HEK293 (cell line): ENCODE measurements at regions not wholly inside any gene's neighbourhood (a gene's known extent, or its start where the extent isn't known, plus 50 kb on each side); places are given as distances from the start of the nearest gene placed in this dataset.

Experiments
- CTCF ChIA-PET: fragments of 350-600 bp; formaldehyde crosslinking; extraction: SDS; loops from one replicate; lab custom pipeline; 2021; ENCODE audit warnings: antibody characterized with exemption; lab: Yijun Ruan, JAX
- POLR2A ChIA-PET: fragments of 300-600 bp; formaldehyde crosslinking; extraction: SDS; loops from one replicate; lab custom pipeline; 2020; ENCODE audit warnings: antibody characterized with exemption, inconsistent platforms; lab: Yijun Ruan, JAX
- H3K27ac ChIP-seq: fragments of 200-500 bp; sonication (Bioruptor generic); 2 replicates; pipeline ENCODE4 v1.5.1; 2014; ENCODE audit warnings: low read depth, low read length, control low read depth, inconsistent platforms; ENCODE audit errors: extremely low read depth
- H3K36me3 ChIP-seq, 2 experiments: fragments of 200-500 bp in 1 of 2; sonication (Bioruptor generic) in 1 of 2; 1 replicate in 1 of 2; 2 replicates in 1 of 2; pipeline ENCODE4 v1.5.1; 2014 to 2017; ENCODE audit warnings: inconsistent platforms in 2 of 2, low read length in 2 of 2; ENCODE audit not compliant: control insufficient read depth in 2 of 2, insufficient read depth in 1 of 2
- H3K4me1 ChIP-seq: fragments of 200-500 bp; sonication (Bioruptor generic); 2 replicates; pipeline ENCODE4 v1.5.1; 2014; ENCODE audit warnings: mild to moderate bottlenecking, low read length, inconsistent platforms; ENCODE audit not compliant: control insufficient read depth, insufficient read depth
- H3K4me3 ChIP-seq: 2 replicates; pipeline ENCODE4 v1.5.1; 2011; ENCODE audit warnings: low read depth, mild to moderate bottlenecking, control low read depth, low read length, moderate library complexity
- H3K9me3 ChIP-seq: fragments of 200-500 bp; sonication (Bioruptor generic); 2 replicates; pipeline ENCODE4 v1.5.1; 2014; ENCODE audit warnings: low read depth, low read length, inconsistent platforms; ENCODE audit not compliant: control insufficient read depth, insufficient read depth
- BCL11B ChIP-seq: fragments of 450-650 bp; formaldehyde crosslinking; IDR thresholded peaks from 2 replicates; pipeline ENCODE4 v1.5.1; 2016; ENCODE audit warnings: low read depth, missing biosample characterization, missing genetic modification characterization
- FEZF1 ChIP-seq: fragments of 450-650 bp; formaldehyde crosslinking; IDR thresholded peaks from 2 replicates; pipeline ENCODE4 v1.5.1; 2016; ENCODE audit warnings: missing biosample characterization, missing genetic modification characterization
- KLF10 ChIP-seq: fragments of 450-650 bp; IDR thresholded peaks from 2 replicates; pipeline ENCODE4 v1.5.1; 2018; ENCODE audit warnings: missing biosample characterization, mild to moderate bottlenecking, missing genetic modification characterization
- MEIS1 ChIP-seq: sonication (generic); formaldehyde crosslinking; IDR thresholded peaks from 2 replicates; pipeline ENCODE4 v1.8.1; 2022; ENCODE audit warnings: missing genetic modification reagents, mild to moderate bottlenecking, borderline replicate concordance
- PBX3 ChIP-seq: sonication (generic); formaldehyde crosslinking; IDR thresholded peaks from 2 replicates; pipeline ENCODE4 v1.8.1; 2022; ENCODE audit warnings: mild to moderate bottlenecking, moderate library complexity, missing genetic modification reagents
- RBAK ChIP-seq: fragments of 450-650 bp; formaldehyde crosslinking; IDR thresholded peaks from 2 replicates; pipeline ENCODE4 v1.5.1; 2016; ENCODE audit warnings: missing biosample characterization, missing genetic modification characterization
- SETDB1 ChIP-seq: IDR thresholded peaks from one replicate; pipeline ENCODE4 v1.6.1; 2017; ENCODE audit warnings: mild to moderate bottlenecking, low read length, moderate library complexity, mixed read lengths; ENCODE audit not compliant: insufficient read length
- TCF7L2 ChIP-seq: IDR thresholded peaks from 2 replicates; pipeline ENCODE4 v1.6.1; 2011; ENCODE audit warnings: low read depth, mild to moderate bottlenecking, inconsistent platforms, low read length, moderate library complexity, borderline replicate concordance
- YY2 ChIP-seq: fragments of 450-650 bp; formaldehyde crosslinking; IDR thresholded peaks from 2 replicates; pipeline ENCODE4 v1.5.1; 2016; ENCODE audit warnings: missing biosample characterization, missing genetic modification characterization
- ZBTB21 ChIP-seq: fragments of 450-650 bp; formaldehyde crosslinking; IDR thresholded peaks from 2 replicates; pipeline ENCODE4 v1.5.1; 2017; ENCODE audit warnings: missing biosample characterization, missing genetic modification characterization
- ZFP41 ChIP-seq: fragments of 450-650 bp; formaldehyde crosslinking; IDR thresholded peaks from 2 replicates; pipeline ENCODE4 v1.5.1; 2016; ENCODE audit warnings: missing biosample characterization, missing genetic modification characterization, borderline replicate concordance
- ZNF132 ChIP-seq: fragments of 450-650 bp; formaldehyde crosslinking; IDR thresholded peaks from 2 replicates; pipeline ENCODE4 v1.5.1; 2017; ENCODE audit warnings: missing biosample characterization, missing genetic modification characterization, borderline replicate concordance
- ZNF133 ChIP-seq: fragments of 450-650 bp; formaldehyde crosslinking; IDR thresholded peaks from 2 replicates; pipeline ENCODE4 v1.5.1; 2016; ENCODE audit warnings: missing biosample characterization, missing genetic modification characterization
- ZNF146 ChIP-seq: fragments of 450-650 bp; formaldehyde crosslinking; IDR thresholded peaks from 2 replicates; pipeline ENCODE4 v1.5.1; 2016; ENCODE audit warnings: missing biosample characterization, missing genetic modification characterization
- ZNF18 ChIP-seq: fragments of 450-650 bp; formaldehyde crosslinking; IDR thresholded peaks from 2 replicates; pipeline ENCODE4 v1.5.1; 2016; ENCODE audit warnings: missing biosample characterization, missing genetic modification characterization
- ZNF248 ChIP-seq: fragments of 450-650 bp; formaldehyde crosslinking; IDR thresholded peaks from 2 replicates; pipeline ENCODE4 v1.5.1; 2017; ENCODE audit warnings: missing biosample characterization, missing genetic modification characterization
- ZNF266 ChIP-seq: fragments of 450-650 bp; formaldehyde crosslinking; IDR thresholded peaks from 2 replicates; pipeline ENCODE4 v1.5.1; 2016; ENCODE audit warnings: missing biosample characterization, missing genetic modification characterization, low read depth
- ZNF366 ChIP-seq: fragments of 450-650 bp; formaldehyde crosslinking; conservative IDR thresholded peaks from 2 replicates; pipeline ENCODE4 v1.5.1; 2016; ENCODE audit warnings: missing biosample characterization, missing genetic modification characterization
- ZNF426 ChIP-seq: fragments of 450-650 bp; formaldehyde crosslinking; IDR thresholded peaks from 2 replicates; pipeline ENCODE4 v1.5.1; 2017; ENCODE audit warnings: missing biosample characterization, missing genetic modification characterization, mild to moderate bottlenecking, inconsistent platforms, moderate library complexity
- ZNF530 ChIP-seq: fragments of 450-650 bp; formaldehyde crosslinking; IDR thresholded peaks from 2 replicates; pipeline ENCODE4 v1.5.1; 2016; ENCODE audit warnings: low read depth, missing biosample characterization, missing genetic modification characterization
- ZNF544 ChIP-seq: fragments of 450-650 bp; formaldehyde crosslinking; IDR thresholded peaks from 2 replicates; pipeline ENCODE4 v1.5.0; 2017; ENCODE audit warnings: missing biosample characterization, missing genetic modification characterization
- ZNF549 ChIP-seq: fragments of 450-650 bp; IDR thresholded peaks from 2 replicates; pipeline ENCODE4 v1.5.1; 2018; ENCODE audit warnings: missing biosample characterization, missing genetic modification characterization, mild to moderate bottlenecking, inconsistent platforms, moderate library complexity
- ZNF600 ChIP-seq: fragments of 450-650 bp; formaldehyde crosslinking; IDR thresholded peaks from 2 replicates; pipeline ENCODE4 v1.5.1; 2016; ENCODE audit warnings: missing biosample characterization, missing genetic modification characterization
- ZNF639 ChIP-seq: fragments of 450-650 bp; formaldehyde crosslinking; IDR thresholded peaks from 2 replicates; pipeline ENCODE4 v1.5.1; 2016; ENCODE audit warnings: missing biosample characterization, missing genetic modification characterization
- ZSCAN23 ChIP-seq: fragments of 450-650 bp; formaldehyde crosslinking; IDR thresholded peaks from 2 replicates; pipeline ENCODE4 v1.5.1; 2016; ENCODE audit warnings: missing biosample characterization, missing genetic modification characterization
- ZSCAN4 ChIP-seq: fragments of 450-650 bp; formaldehyde crosslinking; IDR thresholded peaks from 2 replicates; pipeline ENCODE4 v1.5.1; 2017; ENCODE audit warnings: missing biosample characterization, missing genetic modification characterization

GRCh38 chr3:82610236-82610635 is 848.8 kb upstream of the GBE1 start:
- H3K36me3 ChIP-seq: no peaks in the 10 kb centered on the region
- ChIA-PET CTCF (no interaction called here), POLR2A (no interaction called here)
- H3K4me3 ChIP-seq: no peak overlapping the region
- no peaks in the 10 kb centered on the region for H3K9me3 ChIP-seq
- TF ChIP-seq PBX3: no peak
- TF ChIP-seq ZNF366: no peak
- no peak for TF ChIP-seq SETDB1
- TF ChIP-seq ZNF544 (tag by site-specific recombination): no peak
- TF ChIP-seq ZSCAN23 (tag by site-specific recombination): no peak
- TF ChIP-seq ZNF248 (tag by site-specific recombination): no peak
- no peak for TF ChIP-seq TCF7L2
- TF ChIP-seq ZBTB21: no peak
- TF ChIP-seq ZNF133 (tag by site-specific recombination): no peak
- no peak for TF ChIP-seq ZFP41 (tag by site-specific recombination)
- no peak for TF ChIP-seq ZNF132 (tag by site-specific recombination)
- TF ChIP-seq ZNF266: no peak
- no peak for TF ChIP-seq YY2 (tag by site-specific recombination)
- no peak for TF ChIP-seq RBAK
- no peak for TF ChIP-seq ZNF639 (tag by site-specific recombination)
- no peak overlapping the region for H3K27ac ChIP-seq
- no peaks in the 10 kb centered on the region for H3K4me1 ChIP-seq

GRCh38 chr3:82607391-82607790 is 845.9 kb upstream of the GBE1 start:
- Histone ChIP-seq H3K36me3 (no peaks in the 10 kb centered on the region), H3K4me1 (no peaks in the 10 kb centered on the region), H3K9me3 (no peaks in the 10 kb centered on the region), H3K4me3 (no peak overlapping the region), H3K27ac (no peak overlapping the region)
- ChIA-PET CTCF (no interaction called here), POLR2A (no interaction called here)
- TF ChIP-seq KLF10 (tag by site-specific recombination) (no peak), BCL11B (no peak), ZNF549 (no peak), ZNF544 (tag by site-specific recombination) (no peak)

- POLR2A ChIA-PET: no interaction called here
- Histone ChIP-seq H3K36me3 (no peaks in the 10 kb centered on the region), H3K4me1 (no peaks in the 10 kb centered on the region), H3K9me3 (no peaks in the 10 kb centered on the region), H3K27ac (no peak overlapping the region), H3K4me3 (no peak overlapping the region)
- TF ChIP-seq ZNF530 (no peak), ZNF248 (tag by site-specific recombination) (no peak), ZSCAN4 (no peak), FEZF1 (tag by site-specific recombination) (no peak), ZNF18 (tag by site-specific recombination) (no peak), ZNF426 (tag by site-specific recombination) (no peak), ZNF146 (no peak), MEIS1 (no peak), ZNF600 (no peak)
- CTCF ChIA-PET: no interaction called here
Measured at GRCh38 chr3:82596805-82597204, 835.4 kb upstream of the GBE1 start.
